RPMI8226 (cell line): ENCODE measurements at regions not wholly inside any gene's neighbourhood (a gene's known extent, or its start where the extent isn't known, plus 50 kb on each side); places are given as distances from the start of the nearest gene placed in this dataset.
"Not testable (repeated sequence)": the region's sequence is repeated elsewhere in the genome, so short reads cannot be mapped to it uniquely, and the experiment has no call there.

Experiments
- DNase-seq: peaks from one replicate; pipeline ENCODE4 v3.0.0-alpha.2; 2015

GRCh38 chr3:112736805-112737566 lies 96.0 kb upstream of the CCDC80 start:
- DNase-seq, result no peak

DNA sequence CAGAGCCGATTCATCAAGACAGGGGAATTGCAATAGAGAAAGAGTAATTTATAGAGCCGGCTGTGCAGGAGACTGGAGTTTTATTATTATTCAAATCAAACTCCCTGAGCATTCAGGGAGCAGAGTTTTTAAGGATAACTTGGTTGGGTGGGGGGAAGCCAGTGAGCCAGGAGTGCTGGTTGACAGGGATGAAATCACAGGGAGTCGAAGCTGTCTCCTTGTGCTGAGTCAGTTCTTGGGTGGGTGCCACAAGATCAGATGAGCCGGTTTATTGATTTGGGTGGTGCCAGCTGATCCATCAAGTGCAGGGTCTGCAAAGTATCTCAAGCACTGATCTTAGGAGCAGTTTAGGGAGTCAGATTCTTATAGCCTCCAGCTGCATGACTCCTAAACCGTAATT lies 95.4 kb upstream of the CCDC80 start:
- no peak for DNase-seq

GRCh38 chr3:112735926-112736325 lies 95.0 kb upstream of the CCDC80 start:
- peak; percentile 17 for DNase-seq

DNA sequence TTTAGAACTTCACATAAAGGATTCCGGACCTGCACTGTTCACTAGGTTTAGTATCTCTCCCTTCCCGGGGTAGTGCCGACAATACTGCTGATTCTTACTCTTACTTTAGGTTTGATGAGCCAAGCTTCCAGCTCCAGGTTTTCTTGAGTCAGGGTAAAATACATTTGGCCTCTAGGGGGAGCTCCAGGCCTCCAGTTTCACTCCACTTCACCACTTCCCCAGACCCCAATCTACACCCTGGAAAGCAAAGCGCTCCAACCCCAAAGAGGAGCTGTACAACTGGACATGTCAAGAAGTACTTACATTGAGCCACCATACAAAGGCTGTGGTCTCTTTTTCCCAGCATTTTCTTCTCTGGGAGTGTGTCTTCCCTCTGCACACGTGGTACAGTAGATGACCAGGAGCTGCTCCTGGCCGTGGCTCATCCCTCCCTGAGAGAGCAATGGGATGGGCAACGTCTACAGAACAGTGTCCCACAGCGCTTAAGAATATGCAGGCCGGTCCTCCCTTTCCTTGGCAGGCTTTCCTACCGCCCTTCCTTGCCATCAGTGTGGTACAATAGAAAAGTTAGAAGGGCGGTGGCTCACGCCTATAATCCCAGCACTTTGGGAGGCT lies 93.9 kb upstream of the CCDC80 start:
- peak; percentile 78 for DNase-seq

- DNase-seq, result no peak
Measured at GRCh38 chr3:112734171-112734570, 93.2 kb upstream of the CCDC80 start.

DNA sequence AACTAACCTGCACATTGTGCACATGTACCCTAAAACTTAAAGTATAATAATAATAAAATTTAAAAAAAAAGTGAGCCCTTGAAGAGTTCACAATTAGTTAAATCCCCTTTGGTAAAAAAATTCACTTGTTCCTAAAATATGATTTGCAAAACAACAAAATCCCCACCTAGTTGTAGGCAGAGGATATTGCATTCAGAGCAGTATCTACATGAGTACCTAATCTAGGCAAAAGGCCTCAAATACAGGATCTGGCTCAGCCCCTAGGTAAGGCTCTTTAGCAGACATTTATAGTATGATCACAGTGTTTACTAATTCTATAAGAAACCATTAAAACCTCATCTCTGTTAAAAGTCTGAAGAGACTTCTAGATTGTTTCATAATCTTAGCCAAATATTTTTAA lies 89.3 kb upstream of the CCDC80 start:
- no peak for DNase-seq

GRCh38 chr3:112721231-112721630 lies 80.3 kb upstream of the CCDC80 start:
- DNase-seq, result no peak

DNA sequence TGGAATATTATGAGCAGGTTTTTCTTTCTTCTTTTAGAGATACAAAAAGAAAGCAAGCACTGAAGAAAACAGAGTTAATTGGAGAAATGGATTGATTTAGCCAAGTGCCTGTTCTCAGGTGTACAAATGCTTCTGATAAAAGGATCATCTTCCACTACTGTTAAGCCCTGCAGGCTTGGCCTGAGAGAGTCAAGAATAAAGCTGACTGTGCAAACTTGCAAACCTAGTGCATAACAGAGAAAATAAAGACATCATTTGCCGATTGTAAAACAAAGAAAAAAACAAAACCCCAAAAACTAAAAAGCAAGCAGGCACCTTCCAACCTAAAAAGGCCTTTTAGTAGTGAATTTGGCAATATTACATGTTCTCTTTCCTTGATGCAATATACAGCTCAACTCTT lies 78.0 kb upstream of the CCDC80 start:
- no peak for DNase-seq

DNA sequence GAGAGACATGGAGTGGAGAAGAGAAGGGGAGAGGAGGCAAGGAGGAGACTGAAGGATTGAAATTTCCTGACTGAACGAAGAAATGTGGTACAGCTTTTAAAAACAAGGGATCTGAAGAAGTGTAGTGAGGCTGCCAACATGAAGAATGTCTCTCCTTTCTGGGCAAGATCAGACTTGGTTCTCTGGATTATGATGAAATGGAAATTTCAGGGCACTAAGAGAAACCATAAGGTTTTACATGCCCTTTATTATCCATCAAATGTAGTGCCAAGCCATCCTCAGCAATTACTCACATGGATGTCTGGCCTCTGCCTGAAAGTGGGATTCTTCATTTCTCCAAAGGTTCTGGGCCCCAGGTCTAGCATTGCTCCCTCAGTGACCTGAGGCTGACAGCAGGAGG lies 77.6 kb upstream of the CCDC80 start:
- DNase-seq, result no peak

GRCh38 chr3:112709911-112710310 lies 69.0 kb upstream of the CCDC80 start:
- DNase-seq, result no peak

- DNase-seq, result peak; percentile 11
Measured at GRCh38 chr3:112699436-112699978, 58.6 kb upstream of the CCDC80 start.

DNA sequence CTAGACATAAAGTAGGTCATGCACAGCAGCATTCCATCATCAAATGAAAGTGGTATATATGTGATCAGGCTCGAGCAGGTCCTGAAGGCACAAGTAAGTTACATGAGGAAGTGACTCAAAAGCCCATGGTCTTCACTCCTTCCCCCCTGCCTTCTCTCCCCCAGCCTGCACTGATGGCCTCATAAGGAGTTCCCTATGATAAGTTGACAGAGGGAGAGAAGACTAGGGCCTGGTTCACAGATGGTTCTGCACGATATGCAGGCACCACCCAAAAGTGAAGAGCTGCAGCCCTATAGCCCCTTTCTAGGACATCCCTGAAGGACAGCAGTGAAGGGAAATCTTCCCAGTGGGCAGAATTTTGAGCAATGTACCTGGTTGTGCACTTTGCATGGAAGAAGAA lies 57.5 kb upstream of the CCDC80 start:
- not testable (repeated sequence) for DNase-seq

GRCh38 chr3:112696244-112696643 lies 55.3 kb upstream of the CCDC80 start:
- not testable (repeated sequence) for DNase-seq

DNA sequence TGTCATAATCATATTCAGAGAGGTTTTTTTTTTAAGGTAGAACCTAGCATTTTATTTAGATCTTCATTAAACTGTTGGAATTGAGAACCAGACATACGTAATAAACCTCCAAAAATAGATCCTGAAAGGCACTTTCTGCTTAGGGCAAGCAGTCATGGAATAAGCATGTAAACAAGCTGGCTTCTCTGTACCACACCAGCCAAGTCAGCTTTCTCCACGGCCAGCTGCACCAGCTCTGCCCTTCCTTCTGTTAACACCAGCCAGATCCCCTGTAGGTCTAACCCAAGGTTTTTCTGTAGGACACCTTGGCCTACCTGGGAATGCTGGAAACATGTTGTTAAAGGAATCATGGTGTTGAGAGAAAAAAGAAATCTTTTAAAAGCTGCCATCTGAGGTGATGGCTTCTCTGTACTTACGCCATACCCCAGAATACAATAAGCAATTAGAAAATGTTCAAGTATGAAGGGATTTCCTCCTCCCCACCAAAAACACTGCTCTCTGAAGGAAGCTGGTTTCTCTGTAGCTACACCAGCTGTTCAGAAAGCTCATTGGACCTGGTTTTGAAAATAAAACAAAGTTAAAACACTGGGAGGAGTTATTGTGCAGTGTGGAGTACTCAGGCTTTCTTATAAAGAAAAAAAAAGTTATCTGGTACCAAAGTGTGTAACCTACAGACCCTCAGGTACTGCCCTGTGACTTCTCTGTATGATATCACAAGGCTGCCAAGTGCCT lies 54.6 kb upstream of the CCDC80 start:
- peak; percentile 69 for DNase-seq

GRCh38 chr3:112694906-112695305 lies 54.0 kb upstream of the CCDC80 start:
- not testable (repeated sequence) for DNase-seq

DNA sequence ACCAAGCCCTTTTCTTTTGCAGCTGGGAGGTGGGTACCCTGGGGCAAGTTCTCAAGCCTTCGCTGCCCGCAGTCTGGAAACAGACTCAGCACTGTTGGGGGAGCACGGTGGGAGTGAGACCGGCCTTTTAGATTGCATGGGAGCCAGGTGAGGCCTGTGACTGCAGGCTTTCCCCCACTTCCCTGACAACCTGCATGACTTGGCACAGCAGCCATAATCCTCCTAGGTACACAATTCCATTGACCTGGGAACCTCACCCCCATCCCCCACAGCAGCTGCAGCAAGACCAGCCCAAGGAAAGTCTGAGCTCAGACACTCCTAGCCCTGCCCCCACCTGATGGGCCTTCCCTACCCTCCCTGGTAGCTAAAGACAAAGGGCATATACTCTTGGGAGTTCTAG lies 52.2 kb upstream of the CCDC80 start:
- no peak for DNase-seq
